Ishikawa (cell line): ENCODE measurements at regions not wholly inside any gene's neighbourhood (a gene's known extent, or its start where the extent isn't known, plus 50 kb on each side); places are given as distances from the start of the nearest gene placed in this dataset.

Source experiments
- CEBPB ChIP-seq: IDR thresholded peaks from 2 replicates; pipeline ENCODE4 v1.6.1; 2012
- CREB1 ChIP-seq: IDR thresholded peaks from 2 replicates; pipeline ENCODE4 v1.6.1; 2012; ENCODE audit warnings: low read depth
- EGR1 ChIP-seq: IDR thresholded peaks from 2 replicates; pipeline ENCODE4 v1.6.1; 2012
- EP300 ChIP-seq: IDR thresholded peaks from 2 replicates; pipeline ENCODE4 v1.6.1; 2012; ENCODE audit warnings: borderline replicate concordance
- FOXM1 ChIP-seq: IDR thresholded peaks from 2 replicates; pipeline ENCODE4 v1.6.1; 2012; ENCODE audit warnings: low read depth, borderline replicate concordance
- MAX ChIP-seq: IDR thresholded peaks from 2 replicates; pipeline ENCODE4 v1.6.1; 2012
- NFIC ChIP-seq: IDR thresholded peaks from 2 replicates; pipeline ENCODE4 v1.6.1; 2012
- RAD21 ChIP-seq: IDR thresholded peaks from 2 replicates; pipeline ENCODE4 v1.6.1; 2012; ENCODE audit warnings: low read depth
- REST ChIP-seq: IDR thresholded peaks from 2 replicates; pipeline ENCODE4 v1.6.1; 2012; ENCODE audit warnings: low read depth, mild to moderate bottlenecking
- TAF1 ChIP-seq: IDR thresholded peaks from 2 replicates; pipeline ENCODE4 v1.6.1; 2012; ENCODE audit warnings: low read depth, mild to moderate bottlenecking
- TCF12 ChIP-seq: IDR thresholded peaks from 2 replicates; pipeline ENCODE4 v1.6.1; 2012; ENCODE audit warnings: low read depth
- TEAD4 ChIP-seq: IDR thresholded peaks from 2 replicates; pipeline ENCODE4 v1.6.1; 2012
- USF1 ChIP-seq: IDR thresholded peaks from 2 replicates; pipeline ENCODE4 v1.6.1; 2012
- YY1 ChIP-seq: IDR thresholded peaks from 2 replicates; pipeline ENCODE4 v1.6.1; 2012; ENCODE audit warnings: low read depth
- ZBTB7A ChIP-seq: IDR thresholded peaks from 2 replicates; pipeline ENCODE4 v1.6.1; 2012; ENCODE audit warnings: low read depth

GRCh38 chr2:107013884-107014283 is 127.9 kb upstream of the ST6GAL2 start:
- no peak for TF ChIP-seq TCF12
- TF ChIP-seq FOXM1 = no peak
- no peak for TF ChIP-seq RAD21
- TF ChIP-seq REST = no peak
- TF ChIP-seq CEBPB = no peak
- TF ChIP-seq NFIC = no peak
- TF ChIP-seq EP300 = no peak
- TF ChIP-seq MAX = no peak

- TF ChIP-seq RAD21 (no peak), CREB1 (no peak), NFIC (no peak), TEAD4 (no peak), FOXM1 (no peak), YY1 (no peak), ZBTB7A (no peak), TAF1 (no peak), MAX (no peak), TCF12 (no peak), REST (no peak), EGR1 (no peak)
These were observed 132.4 kb upstream of the ST6GAL2 start for GRCh38 chr2:107018366-107018765.

- TF ChIP-seq YY1 = no peak
- TF ChIP-seq EGR1 = no peak
- no peak for TF ChIP-seq TEAD4
- TF ChIP-seq MAX = no peak
- no peak for TF ChIP-seq REST
- TF ChIP-seq USF1 = no peak
- TF ChIP-seq TAF1 = no peak
These were observed 134.4 kb upstream of the ST6GAL2 start for GRCh38 chr2:107020392-107020791.

- no peak for TF ChIP-seq TEAD4
These were observed 138.3 kb upstream of the ST6GAL2 start for GRCh38 chr2:107024269-107024668.

- TF ChIP-seq USF1 = no peak
- TF ChIP-seq TAF1 = no peak
- no peak for TF ChIP-seq NFIC
- TF ChIP-seq CREB1 = no peak
- TF ChIP-seq MAX = no peak
- TF ChIP-seq EP300 = no peak
- TF ChIP-seq REST = no peak
- TF ChIP-seq ZBTB7A = no peak
- TF ChIP-seq TCF12 = no peak
- TF ChIP-seq TEAD4 = no peak
- TF ChIP-seq EGR1 = no peak
- TF ChIP-seq FOXM1 = no peak
- no peak for TF ChIP-seq YY1
- TF ChIP-seq RAD21 = no peak
- TF ChIP-seq CEBPB = no peak
These were observed 139.4 kb upstream of the ST6GAL2 start for GRCh38 chr2:107025291-107025857.
